ENCODE measurements at regions not wholly inside any gene's neighbourhood (a gene's known extent, or its start where the extent isn't known, plus 50 kb on each side); places are given as distances from the start of the nearest gene placed in this dataset.

GRCh38 chr16:79902351-79902750 is 301.8 kb upstream of the MAF start:
- TF ChIP-seq CTCF (conservative IDR thresholded peaks at IDR 0.05; ENCODE audit: low read length) (no peak), EZH2phosphoT487 (IDR thresholded peaks at IDR 0.05; ENCODE audit: borderline replicate concordance) (no peak)
